H1 (cell line): ENCODE measurements at regions not wholly inside any gene's neighbourhood (a gene's known extent, or its start where the extent isn't known, plus 50 kb on each side); places are given as distances from the start of the nearest gene placed in this dataset.

Experiments used
- ATF2 ChIP-seq: IDR thresholded peaks from 2 replicates; pipeline ENCODE4 v1.6.1; 2012; ENCODE audit warnings: low read length, inconsistent platforms
- CHD7 ChIP-seq: fragments of 300-600 bp; sonication (generic); IDR thresholded peaks from 2 replicates; pipeline ENCODE4 v1.7.1; 2012; ENCODE audit warnings: low read length, moderate library complexity, mild to moderate bottlenecking, inconsistent platforms; ENCODE audit not compliant: insufficient replicate concordance
- KDM1A ChIP-seq: fragments of 200-600, 300-600 bp; sonication (generic); IDR thresholded peaks from 2 replicates; pipeline ENCODE4 v1.7.1; 2016; ENCODE audit warnings: mild to moderate bottlenecking, low read length, borderline replicate concordance
- MAFK ChIP-seq: IDR thresholded peaks from 2 replicates; pipeline ENCODE4 v1.6.1; 2012; ENCODE audit warnings: low read depth, mild to moderate bottlenecking, improper control_type of control experiment, low read length
- RAD21 ChIP-seq, 2 experiments: IDR thresholded peaks in 1 of 2; conservative IDR thresholded peaks in 1 of 2; 2 replicates each; pipeline ENCODE4 v1.6.1; 2011; ENCODE audit warnings: low read depth in 2 of 2, low read length in 2 of 2, improper control_type of control experiment in 1 of 2, inconsistent platforms in 1 of 2, mild to moderate bottlenecking in 1 of 2, moderate library complexity in 1 of 2
- RFX5 ChIP-seq: IDR thresholded peaks from 2 replicates; pipeline ENCODE4 v1.6.1; 2011; ENCODE audit warnings: low read depth, low read length, improper control_type of control experiment, borderline replicate concordance
- SIN3A ChIP-seq, 2 experiments: IDR thresholded peaks in 1 of 2; conservative IDR thresholded peaks in 1 of 2; 2 replicates each; pipeline ENCODE4 v1.6.1; 2011 to 2012; ENCODE audit warnings: low read length in 2 of 2, improper control_type of control experiment in 1 of 2, low read depth in 1 of 2, mild to moderate bottlenecking in 1 of 2
- SRF ChIP-seq: IDR thresholded peaks from 2 replicates; pipeline ENCODE4 v1.6.1; 2011; ENCODE audit warnings: mild to moderate bottlenecking, low read depth, low read length, moderate library complexity
- TAF1 ChIP-seq: IDR thresholded peaks from 2 replicates; pipeline ENCODE4 v1.6.1; 2011; ENCODE audit warnings: mild to moderate bottlenecking, low read depth, low read length
- TAF7 ChIP-seq: optimal IDR thresholded peaks from 2 replicates; pipeline ENCODE3; 2011; ENCODE audit warnings: low read depth, mild to moderate bottlenecking, inconsistent platforms, low read length, moderate library complexity, borderline replicate concordance

- no peak for TF ChIP-seq CHD7
- no peak for TF ChIP-seq TAF7
- TF ChIP-seq SRF: no peak
- no peak for TF ChIP-seq SIN3A (conservative IDR thresholded peaks at IDR 0.05 in 1 of 2, IDR thresholded peaks at IDR 0.05 in 1 of 2; ENCODE audit: low read depth in 1 of 2, low read length in 2 of 2)
- TF ChIP-seq RAD21 (IDR thresholded peaks at IDR 0.05 in 1 of 2, conservative IDR thresholded peaks at IDR 0.05 in 1 of 2; ENCODE audit: low read depth in 2 of 2, low read length in 2 of 2): no peak
- no peak for TF ChIP-seq ATF2
- no peak for TF ChIP-seq KDM1A
- no peak for TF ChIP-seq RFX5
- no peak for TF ChIP-seq MAFK
- no peak for TF ChIP-seq TAF1
Measured at GRCh38 chr6:906920-907319, 214.0 kb upstream of the EXOC2 start (continued).
